H9 (cell line): ENCODE measurements at regions not wholly inside any gene's neighbourhood (a gene's known extent, or its start where the extent isn't known, plus 50 kb on each side); places are given as distances from the start of the nearest gene placed in this dataset.

Experiments used
- DNase-seq: peaks from one replicate; pipeline ENCODE4 v3.0.0-alpha.2; 2017
- H2AFZ ChIP-seq: one replicate; pipeline ENCODE4 v1.6.1; 2013; ENCODE audit warnings: mild to moderate bottlenecking, low read length, control low read depth, moderate library complexity
- H2AK5ac ChIP-seq: 2 replicates; pipeline ENCODE4 v1.6.1; 2013; ENCODE audit warnings: low read length, control low read depth, mixed read lengths; ENCODE audit not compliant: insufficient read length
- H2BK120ac ChIP-seq: one replicate; pipeline ENCODE4 v1.6.1; 2013; ENCODE audit warnings: low read depth, mild to moderate bottlenecking, low read length, control low read depth, inconsistent platforms; ENCODE audit not compliant: poor library complexity, severe bottlenecking
- H2BK12ac ChIP-seq: 2 replicates; pipeline ENCODE4 v1.6.1; 2013; ENCODE audit warnings: low read length, control low read depth, mixed read lengths, low read depth; ENCODE audit not compliant: insufficient read length
- H2BK15ac ChIP-seq: 2 replicates; pipeline ENCODE4 v1.6.1; 2013; ENCODE audit warnings: low read depth, low read length, control low read depth
- H2BK20ac ChIP-seq: one replicate; pipeline ENCODE4 v1.6.1; 2013; ENCODE audit warnings: low read depth, mild to moderate bottlenecking, low read length, control low read depth, inconsistent platforms; ENCODE audit not compliant: poor library complexity, severe bottlenecking
- H2BK5ac ChIP-seq: 2 replicates; pipeline ENCODE4 v1.6.1; 2013; ENCODE audit warnings: low read length, control low read depth, mixed read lengths; ENCODE audit not compliant: insufficient read length
- H3K14ac ChIP-seq: 2 replicates; pipeline ENCODE4 v1.6.1; 2013; ENCODE audit warnings: low read length, control low read depth; ENCODE audit not compliant: insufficient read depth
- H3K18ac ChIP-seq: 2 replicates; pipeline ENCODE4 v1.6.1; 2013; ENCODE audit warnings: low read depth, mild to moderate bottlenecking, mixed read lengths, low read length, control low read depth; ENCODE audit not compliant: insufficient read length
- H3K23ac ChIP-seq: 2 replicates; pipeline ENCODE4 v1.6.1; 2013; ENCODE audit warnings: low read length, control low read depth, mixed read lengths, low read depth; ENCODE audit not compliant: insufficient read length
- H3K23me2 ChIP-seq: 2 replicates; pipeline ENCODE4 v1.6.1; 2013; ENCODE audit warnings: low read depth, mild to moderate bottlenecking, mixed read lengths, low read length, control low read depth; ENCODE audit not compliant: insufficient read length, poor library complexity, severe bottlenecking
- H3K27ac ChIP-seq: 2 replicates; pipeline ENCODE4 v1.5.1; 2013; ENCODE audit warnings: low read length, control low read depth, mixed read lengths, low read depth; ENCODE audit not compliant: insufficient read length
- H3K27me3 ChIP-seq: 2 replicates; pipeline ENCODE4 v1.6.1; 2013; ENCODE audit warnings: low read length, control low read depth, inconsistent platforms; ENCODE audit not compliant: insufficient read depth
- H3K4ac ChIP-seq: 2 replicates; pipeline ENCODE4 v1.6.1; 2013; ENCODE audit warnings: low read depth, mild to moderate bottlenecking, control low read depth, inconsistent platforms, low read length, moderate library complexity
- H3K4me1 ChIP-seq: 2 replicates; pipeline ENCODE4 v1.6.1; 2013; ENCODE audit warnings: low read length, control low read depth, inconsistent platforms; ENCODE audit not compliant: insufficient read depth
- H3K4me2 ChIP-seq: 2 replicates; pipeline ENCODE4 v1.6.1; 2013; ENCODE audit warnings: low read length, control low read depth, mixed read lengths; ENCODE audit not compliant: insufficient read length, insufficient read depth
- H3K56ac ChIP-seq: 2 replicates; pipeline ENCODE4 v1.6.1; 2013; ENCODE audit warnings: low read depth, mild to moderate bottlenecking, mixed read lengths, low read length, control low read depth; ENCODE audit not compliant: insufficient read length
- H3K79me1 ChIP-seq: 2 replicates; pipeline ENCODE4 v1.6.1; 2013; ENCODE audit warnings: low read depth, mild to moderate bottlenecking, moderate library complexity, low read length, control low read depth, inconsistent platforms; ENCODE audit not compliant: insufficient read depth, poor library complexity, severe bottlenecking
- H3K79me2 ChIP-seq: 2 replicates; pipeline ENCODE4 v1.6.1; 2013; ENCODE audit warnings: low read length, control low read depth, inconsistent platforms; ENCODE audit not compliant: insufficient read depth
- H3K9ac ChIP-seq: 2 replicates; pipeline ENCODE4 v1.6.1; 2013; ENCODE audit warnings: low read length, control low read depth, mixed read lengths; ENCODE audit not compliant: insufficient read length; ENCODE audit errors: extremely low read depth
- H3K9me3 ChIP-seq: one replicate; pipeline ENCODE4 v1.6.1; 2013; ENCODE audit warnings: low read depth, low read length, inconsistent platforms; ENCODE audit not compliant: control insufficient read depth
- H3T11ph ChIP-seq: one replicate; pipeline ENCODE4 v1.6.1; 2013; ENCODE audit warnings: mild to moderate bottlenecking, low read length, control low read depth, inconsistent platforms
- H4K20me1 ChIP-seq: one replicate; pipeline ENCODE4 v1.6.1; 2013; ENCODE audit not compliant: control insufficient read depth, insufficient read length, insufficient read depth
- H4K5ac ChIP-seq: 2 replicates; pipeline ENCODE4 v1.6.1; 2013; ENCODE audit warnings: low read depth, mild to moderate bottlenecking, mixed read lengths, low read length, control low read depth; ENCODE audit not compliant: insufficient read length
- H4K8ac ChIP-seq: replicated peaks from 2 replicates; pipeline ENCODE4 v1.6.1; 2013; ENCODE audit warnings: low read length, control low read depth, mixed read lengths, low read depth; ENCODE audit not compliant: insufficient read length
- H4K91ac ChIP-seq: 2 replicates; pipeline ENCODE4 v1.6.1; 2013; ENCODE audit warnings: low read depth, mild to moderate bottlenecking, moderate library complexity, mixed read lengths, low read length, control low read depth; ENCODE audit not compliant: insufficient read length
- H3K27ac Mint-ChIP-seq, 3 experiments: 2 replicates in 2 of 3; 3 replicates in 1 of 3; pipeline ENCODE4 v1.8.0; 2020 to 2021; ENCODE audit warnings: mixed read lengths in 3 of 3, mild to moderate bottlenecking in 1 of 3, moderate library complexity in 1 of 3
- H3K27me3 Mint-ChIP-seq: 2 replicates; pipeline ENCODE4 v1.8.0; 2021; ENCODE audit warnings: low read depth, mild to moderate bottlenecking, moderate library complexity, mixed read lengths
- H3K36me3 Mint-ChIP-seq, 3 experiments: 2 replicates in 2 of 3; 3 replicates in 1 of 3; pipeline ENCODE4 v1.8.0; 2020 to 2021; ENCODE audit warnings: low read depth in 3 of 3, mixed read lengths in 3 of 3; ENCODE audit not compliant: insufficient read depth in 1 of 3
- H3K4me1 Mint-ChIP-seq, 2 experiments: 2 replicates each; pipeline ENCODE4 v1.8.0; 2020; ENCODE audit warnings: mixed read lengths in 2 of 2
- H3K4me3 Mint-ChIP-seq, 2 experiments: 2 replicates in 1 of 2; 3 replicates in 1 of 2; pipeline ENCODE4 v1.8.0; 2020 to 2021; ENCODE audit warnings: mild to moderate bottlenecking in 2 of 2, mixed read lengths in 2 of 2, moderate library complexity in 1 of 2
- H3K9me3 Mint-ChIP-seq, 2 experiments: 2 replicates in 1 of 2; 3 replicates in 1 of 2; pipeline ENCODE4 v1.8.0; 2020; ENCODE audit warnings: mild to moderate bottlenecking in 2 of 2, mixed read lengths in 2 of 2, moderate library complexity in 1 of 2
- WGBS: extraction: QIAGEN DNeasy Blood & Tissue Kit; methylation state at CpG from one replicate; pipeline ENCODE4 v1.1.7; 2013; ENCODE audit warnings: missing lambda C conversion rate, low lambda C conversion rate, mixed read lengths; ENCODE audit not compliant: insufficient read length; ENCODE audit errors: extremely low coverage; 5-methylcytosine and 5-hydroxymethylcytosine counted together
- TF ChIP-seq, protein P1 (sequence below): fragments of 200-600 bp; sonication (generic); conservative IDR thresholded peaks from 3 replicates; pipeline ENCODE4 v1.8.0; 2021; ENCODE audit warnings: antibody characterized with exemption, mild to moderate bottlenecking

DNA sequence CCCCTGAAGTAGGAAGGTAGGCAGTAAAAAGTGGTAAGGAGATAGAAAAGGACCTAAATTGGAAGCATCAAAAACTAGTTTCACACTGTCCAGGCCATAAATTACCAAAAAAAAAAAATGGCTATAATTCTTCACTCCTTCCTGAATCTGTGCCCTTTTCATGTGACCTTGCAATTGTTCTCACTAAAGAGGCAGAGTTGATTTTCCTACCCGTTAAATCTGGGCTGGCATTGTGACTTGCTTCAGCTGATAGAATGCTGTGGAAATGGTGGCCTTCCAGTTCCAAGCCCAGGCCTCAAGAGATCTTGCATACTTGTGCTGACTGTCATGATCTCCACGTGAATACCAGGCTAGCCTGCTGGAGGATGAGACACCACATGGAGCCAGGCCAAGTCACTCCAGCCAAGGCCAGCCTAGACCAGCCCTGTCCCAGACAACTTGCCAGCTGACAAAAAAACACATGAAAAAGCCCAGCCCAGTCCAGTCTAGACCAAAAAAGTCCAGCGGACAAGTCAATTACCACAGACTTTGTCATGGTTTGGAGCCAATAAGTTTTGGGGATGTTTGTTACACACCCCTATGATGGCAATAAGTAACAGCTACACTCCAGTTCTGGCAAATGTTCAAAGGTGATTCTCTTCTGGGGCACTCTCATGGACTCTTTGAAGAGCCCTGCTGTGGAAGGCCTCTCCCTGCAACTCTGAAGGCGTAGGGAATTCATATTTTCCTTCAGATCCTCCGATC is 51.4 kb upstream of the NUP50 start:
- Histone ChIP-seq H3K4me1 (no peaks in the 10 kb centered on the region), H3K56ac (no peak overlapping the region), H2AFZ (no peak overlapping the region), H3K79me1 (no peaks in the 10 kb centered on the region), H2BK5ac (no peak overlapping the region), H3K9me3 (no peaks in the 10 kb centered on the region), H2BK15ac (no peak overlapping the region), H3K18ac (no peak overlapping the region), H3K14ac (no peak overlapping the region), H4K5ac (no peak overlapping the region), H2BK120ac (no peak overlapping the region), H3K27me3 (peaks cover 2% of the 10 kb centered on the region; the same call in 1 of the 2 replicates), H3T11ph (no peak overlapping the region), H3K4ac (no peak overlapping the region), H3K27ac (no peak overlapping the region), H2BK20ac (no peak overlapping the region), H2AK5ac (no peak overlapping the region), H2BK12ac (no peak overlapping the region), H3K23me2 (no peaks in the 10 kb centered on the region), H4K91ac (no peak overlapping the region), H3K9ac (no peak overlapping the region), H4K20me1 (no peaks in the 10 kb centered on the region), H4K8ac (no peak overlapping the region), H3K79me2 (no peaks in the 10 kb centered on the region), H3K4me2 (no peak overlapping the region), H3K23ac (no peak overlapping the region)
- Mint-ChIP-seq H3K36me3 (no peaks in the 10 kb centered on the region; a peak in 1 of 7 replicates), H3K4me3 (no peak overlapping the region), H3K9me3 (peaks cover 8 to 18% of the 10 kb centered on the region in 2 experiments; a peak in 4 of 5 replicates), H3K27ac (no peak overlapping the region), H3K27me3 (peaks cover 31% of the 10 kb centered on the region), H3K4me1 (no peaks in the 10 kb centered on the region)
- no peak for DNase-seq
- TF ChIP-seq, protein P1, sequence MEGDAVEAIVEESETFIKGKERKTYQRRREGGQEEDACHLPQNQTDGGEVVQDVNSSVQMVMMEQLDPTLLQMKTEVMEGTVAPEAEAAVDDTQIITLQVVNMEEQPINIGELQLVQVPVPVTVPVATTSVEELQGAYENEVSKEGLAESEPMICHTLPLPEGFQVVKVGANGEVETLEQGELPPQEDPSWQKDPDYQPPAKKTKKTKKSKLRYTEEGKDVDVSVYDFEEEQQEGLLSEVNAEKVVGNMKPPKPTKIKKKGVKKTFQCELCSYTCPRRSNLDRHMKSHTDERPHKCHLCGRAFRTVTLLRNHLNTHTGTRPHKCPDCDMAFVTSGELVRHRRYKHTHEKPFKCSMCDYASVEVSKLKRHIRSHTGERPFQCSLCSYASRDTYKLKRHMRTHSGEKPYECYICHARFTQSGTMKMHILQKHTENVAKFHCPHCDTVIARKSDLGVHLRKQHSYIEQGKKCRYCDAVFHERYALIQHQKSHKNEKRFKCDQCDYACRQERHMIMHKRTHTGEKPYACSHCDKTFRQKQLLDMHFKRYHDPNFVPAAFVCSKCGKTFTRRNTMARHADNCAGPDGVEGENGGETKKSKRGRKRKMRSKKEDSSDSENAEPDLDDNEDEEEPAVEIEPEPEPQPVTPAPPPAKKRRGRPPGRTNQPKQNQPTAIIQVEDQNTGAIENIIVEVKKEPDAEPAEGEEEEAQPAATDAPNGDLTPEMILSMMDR: no peak
- WGBS: no CpG with 5 or more reads among the region's 5 CpGs
